Hepatocyte (in vitro differentiated cells): ENCODE measurements at regions not wholly inside any gene's neighbourhood (a gene's known extent, or its start where the extent isn't known, plus 50 kb on each side); places are given as distances from the start of the nearest gene placed in this dataset.

Source experiments
- CTCF ChIP-seq: fragments of 200-600 bp; sonication (generic); IDR thresholded peaks from 2 replicates; pipeline ENCODE4 v1.5.1; 2016; ENCODE audit warnings: antibody characterized with exemption, mild to moderate bottlenecking; ENCODE audit not compliant: poor library complexity
- EZH2phosphoT487 ChIP-seq: fragments of 200-600 bp; sonication (generic); IDR thresholded peaks from one replicate; pipeline ENCODE4 v1.6.1; 2018; ENCODE audit warnings: antibody characterized with exemption, mild to moderate bottlenecking, low read depth, moderate library complexity; ENCODE audit not compliant: unreplicated experiment, severe bottlenecking

GRCh38 chr3:23696842-23697241, 108.9 kb upstream of the UBE2E1 start:
- TF ChIP-seq CTCF (no peak), EZH2phosphoT487 (no peak)
